ENCODE measurements at regions not wholly inside any gene's neighbourhood (a gene's known extent, or its start where the extent isn't known, plus 50 kb on each side); places are given as distances from the start of the nearest gene placed in this dataset.

DNA sequence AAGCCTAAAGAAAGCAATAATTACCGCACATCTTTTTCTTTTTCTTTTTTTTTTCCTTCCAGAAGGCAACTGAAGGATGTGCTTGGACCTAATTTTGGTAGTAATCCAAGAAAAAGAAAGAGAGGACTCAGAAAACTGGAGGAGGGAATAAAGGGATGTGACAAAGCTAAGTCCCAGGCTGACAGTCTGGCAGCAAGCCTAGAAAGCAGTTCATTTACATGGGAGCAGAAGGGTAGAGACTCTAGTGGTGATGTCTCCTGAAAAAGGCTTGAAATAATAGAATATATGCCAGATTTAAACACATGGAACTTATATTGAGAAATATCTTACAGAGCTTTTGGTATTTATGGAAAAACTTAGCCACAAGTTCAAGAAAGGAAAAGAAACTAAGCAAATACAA, 101.0 kb upstream of the SHISA6 start:
- Mint-ChIP-seq H3K27ac (ENCODE audit: unreplicated experiment) (no peak overlapping the region), H3K4me3 (ENCODE audit: unreplicated experiment) (no peak overlapping the region), H3K27me3 (ENCODE audit: low read depth) (no peaks in the 10 kb centered on the region), H3K4me1 (ENCODE audit: low read depth) (no peaks in the 10 kb centered on the region), H3K36me3 (ENCODE audit: low read depth) (no peaks in the 10 kb centered on the region), H3K9me3 (ENCODE audit: low read depth) (no peaks in the 10 kb centered on the region)
- DNase-seq (ENCODE audit: low spot score): no peak
- TF ChIP-seq, protein P1, sequence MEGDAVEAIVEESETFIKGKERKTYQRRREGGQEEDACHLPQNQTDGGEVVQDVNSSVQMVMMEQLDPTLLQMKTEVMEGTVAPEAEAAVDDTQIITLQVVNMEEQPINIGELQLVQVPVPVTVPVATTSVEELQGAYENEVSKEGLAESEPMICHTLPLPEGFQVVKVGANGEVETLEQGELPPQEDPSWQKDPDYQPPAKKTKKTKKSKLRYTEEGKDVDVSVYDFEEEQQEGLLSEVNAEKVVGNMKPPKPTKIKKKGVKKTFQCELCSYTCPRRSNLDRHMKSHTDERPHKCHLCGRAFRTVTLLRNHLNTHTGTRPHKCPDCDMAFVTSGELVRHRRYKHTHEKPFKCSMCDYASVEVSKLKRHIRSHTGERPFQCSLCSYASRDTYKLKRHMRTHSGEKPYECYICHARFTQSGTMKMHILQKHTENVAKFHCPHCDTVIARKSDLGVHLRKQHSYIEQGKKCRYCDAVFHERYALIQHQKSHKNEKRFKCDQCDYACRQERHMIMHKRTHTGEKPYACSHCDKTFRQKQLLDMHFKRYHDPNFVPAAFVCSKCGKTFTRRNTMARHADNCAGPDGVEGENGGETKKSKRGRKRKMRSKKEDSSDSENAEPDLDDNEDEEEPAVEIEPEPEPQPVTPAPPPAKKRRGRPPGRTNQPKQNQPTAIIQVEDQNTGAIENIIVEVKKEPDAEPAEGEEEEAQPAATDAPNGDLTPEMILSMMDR (IDR thresholded peaks at IDR 0.05): no peak

DNA sequence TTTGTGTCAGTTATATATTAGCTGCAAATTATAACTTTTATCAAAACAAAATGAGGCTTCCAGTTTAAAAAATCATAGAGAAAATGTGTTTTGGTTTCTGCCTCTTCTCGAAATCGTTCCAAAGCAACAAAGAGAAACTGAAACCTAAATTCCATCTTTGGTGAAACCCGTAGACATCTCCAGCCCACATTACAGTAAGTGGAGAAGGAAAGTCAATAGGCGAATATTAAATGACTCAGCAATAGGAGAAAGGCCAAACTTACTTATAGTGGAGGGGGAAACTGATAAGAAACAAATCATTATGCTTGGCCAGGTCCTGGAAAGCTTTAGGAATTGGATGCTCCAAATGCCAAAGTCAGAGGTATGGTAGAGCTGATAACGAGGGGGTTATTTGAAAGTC, 103.0 kb upstream of the SHISA6 start:
- no peaks in the 10 kb centered on the region for H3K4me1 Mint-ChIP-seq (ENCODE audit: low read depth)
- no peak for DNase-seq (ENCODE audit: low spot score)
- TF ChIP-seq, protein P1 (IDR thresholded peaks at IDR 0.05): no peak
- no peaks in the 10 kb centered on the region for H3K27me3 Mint-ChIP-seq (ENCODE audit: low read depth)
- H3K9me3 Mint-ChIP-seq (ENCODE audit: low read depth): no peaks in the 10 kb centered on the region
- no peak overlapping the region for H3K4me3 Mint-ChIP-seq (ENCODE audit: unreplicated experiment)
- no peak overlapping the region for H3K27ac Mint-ChIP-seq (ENCODE audit: unreplicated experiment)
- H3K36me3 Mint-ChIP-seq (ENCODE audit: low read depth): no peaks in the 10 kb centered on the region

DNA sequence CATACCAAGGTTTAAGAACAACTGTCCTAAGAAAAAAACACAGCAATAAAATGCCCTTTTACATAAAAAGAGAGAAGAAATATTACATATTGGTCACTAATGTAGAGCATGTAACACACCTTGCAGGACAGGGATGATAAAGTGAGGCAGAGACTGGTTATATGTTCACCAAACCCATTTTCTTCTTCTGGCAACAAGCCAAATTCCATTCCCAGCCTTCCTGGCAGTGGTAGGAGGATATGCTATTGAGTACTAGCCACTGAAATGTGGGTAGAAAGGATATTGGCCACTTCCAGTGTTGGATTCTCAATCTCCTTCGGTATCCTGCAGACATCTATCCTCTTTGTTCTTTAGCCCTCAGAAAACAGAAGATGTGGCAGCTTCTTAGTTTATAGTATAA, 105.2 kb upstream of the SHISA6 start:
- Mint-ChIP-seq H3K36me3 (ENCODE audit: low read depth) (no peaks in the 10 kb centered on the region), H3K27ac (ENCODE audit: unreplicated experiment) (no peak overlapping the region), H3K9me3 (ENCODE audit: low read depth) (no peaks in the 10 kb centered on the region), H3K4me1 (ENCODE audit: low read depth) (no peaks in the 10 kb centered on the region), H3K4me3 (ENCODE audit: unreplicated experiment) (no peak overlapping the region), H3K27me3 (ENCODE audit: low read depth) (no peaks in the 10 kb centered on the region)
- TF ChIP-seq, protein P1 (IDR thresholded peaks at IDR 0.05): no peak
- no peak for DNase-seq (ENCODE audit: low spot score)

DNA sequence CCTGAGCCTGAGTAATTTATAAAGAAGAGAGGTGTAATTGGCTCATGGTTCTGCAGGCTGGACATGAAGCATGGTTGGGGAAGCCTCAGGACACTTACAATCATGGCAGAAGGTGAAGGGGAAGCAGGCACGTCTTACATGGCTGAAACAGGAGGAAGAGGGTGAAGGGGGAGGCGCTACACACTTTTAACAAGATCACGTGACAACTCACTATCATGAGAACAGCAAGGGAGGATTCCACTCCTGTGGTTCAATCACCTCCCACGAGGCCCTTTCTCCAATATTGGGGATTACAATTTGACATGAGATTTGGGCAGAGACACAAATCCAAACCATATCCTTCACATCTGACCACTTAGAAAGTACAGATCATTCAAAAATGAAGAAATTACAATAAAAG, 110.6 kb upstream of the SHISA6 start:
- Mint-ChIP-seq H3K27ac (ENCODE audit: unreplicated experiment) (no peak overlapping the region), H3K4me1 (ENCODE audit: low read depth) (no peaks in the 10 kb centered on the region), H3K9me3 (ENCODE audit: low read depth) (peaks cover 2% of the 10 kb centered on the region), H3K36me3 (ENCODE audit: low read depth) (no peaks in the 10 kb centered on the region), H3K27me3 (ENCODE audit: low read depth) (no peaks in the 10 kb centered on the region), H3K4me3 (ENCODE audit: unreplicated experiment) (no peak overlapping the region)
- DNase-seq (ENCODE audit: low spot score): no peak
- TF ChIP-seq, protein P1 (IDR thresholded peaks at IDR 0.05): no peak

DNA sequence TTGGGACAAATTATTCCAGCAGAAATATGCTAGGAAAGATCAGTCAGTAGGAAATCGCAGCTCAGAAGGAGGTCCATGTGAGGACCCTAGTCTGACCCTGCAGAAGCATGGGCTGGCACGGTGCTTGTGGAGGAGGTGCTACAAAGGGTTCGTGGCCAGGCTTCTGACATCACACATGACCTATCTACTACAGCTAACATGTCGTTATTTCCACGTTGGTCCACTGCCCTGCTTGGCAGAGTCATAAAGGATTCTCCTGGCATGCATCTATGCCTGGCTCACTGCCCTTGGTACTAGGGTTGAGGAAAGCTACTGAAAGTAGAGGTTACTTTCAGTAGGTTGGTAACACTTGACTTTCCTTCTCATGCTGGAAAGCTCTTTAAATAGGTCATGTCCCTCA, 118.1 kb upstream of the SHISA6 start:
- H3K27ac Mint-ChIP-seq (ENCODE audit: unreplicated experiment): no peak overlapping the region
- TF ChIP-seq, protein P1 (IDR thresholded peaks at IDR 0.05): no peak
- peaks cover 16% of the 10 kb centered on the region for H3K9me3 Mint-ChIP-seq (ENCODE audit: low read depth)
- H3K4me1 Mint-ChIP-seq (ENCODE audit: low read depth): no peaks in the 10 kb centered on the region
- H3K4me3 Mint-ChIP-seq (ENCODE audit: unreplicated experiment): no peak overlapping the region
- H3K36me3 Mint-ChIP-seq (ENCODE audit: low read depth): no peaks in the 10 kb centered on the region
- no peak for DNase-seq (ENCODE audit: low spot score)
- H3K27me3 Mint-ChIP-seq (ENCODE audit: low read depth): no peaks in the 10 kb centered on the region
